ENCODE measurements at regions not wholly inside any gene's neighbourhood (a gene's known extent, or its start where the extent isn't known, plus 50 kb on each side); places are given as distances from the start of the nearest gene placed in this dataset.

- Histone ChIP-seq H3K27me3 (replicated peaks in 1 of 4; ENCODE audit: control insufficient read depth in 3 of 4, extremely low read depth in 1 of 4, insufficient read depth in 3 of 4, low read length in 3 of 4) (no peaks in the 10 kb centered on the region; a peak in 1 of 7 replicates), H2BK20ac (ENCODE audit: low read length) (peak overlapping the region; percentile 82), H4K91ac (replicated peaks; ENCODE audit: insufficient read length, low read length) (peak overlapping the region; percentile 65), H3K79me2 (ENCODE audit: control insufficient read depth in 1 of 2, insufficient read depth in 2 of 2, low read length in 2 of 2) (no peaks in the 10 kb centered on the region), H3K23me2 (ENCODE audit: low read depth, low read length) (peaks cover 16% of the 10 kb centered on the region; the same call in 1 of the 2 replicates), H3K9me3 (ENCODE audit: insufficient read depth in 2 of 2, low read depth in 1 of 2, low read length in 1 of 2) (no peaks in the 10 kb centered on the region; a peak in 1 of 4 replicates), H2AFZ (ENCODE audit: low read length) (no peak overlapping the region), H4K20me1 (replicated peaks in 1 of 2; ENCODE audit: control insufficient read depth in 1 of 2, insufficient read depth in 2 of 2, low read length in 2 of 2) (peaks cover 0 to 2% of the 10 kb centered on the region in 2 experiments), H3K9ac (replicated peaks in 1 of 4; ENCODE audit: extremely low read depth in 1 of 4, low read depth in 3 of 4, low read length in 3 of 4) (no peak overlapping the region), H3K23ac (ENCODE audit: insufficient read length) (no peak overlapping the region), H2AK5ac (ENCODE audit: low read depth, low read length) (peak overlapping the region; percentile 70; the same call in 1 of the 2 replicates), H3K18ac (ENCODE audit: extremely low read depth, low read length) (no peak overlapping the region), H3K4me2 (ENCODE audit: insufficient read depth in 1 of 2, low read depth in 2 of 2, low read length in 2 of 2) (no peak overlapping the region), H2BK12ac (ENCODE audit: low read depth, low read length) (peak overlapping the region; percentile 98), H3K14ac (ENCODE audit: insufficient read length) (no peak overlapping the region), H2BK5ac (ENCODE audit: low read depth, low read length) (peak overlapping the region; percentile 66; the same call in 1 of the 2 replicates), H4K5ac (ENCODE audit: insufficient read length, low read depth, low read length) (no peak overlapping the region), H3K36me3 (ENCODE audit: control insufficient read depth in 2 of 4, insufficient read depth in 4 of 4, low read length in 3 of 4) (no peaks in the 10 kb centered on the region), H4K8ac (ENCODE audit: extremely low read depth, insufficient read depth, low read length) (no peak overlapping the region; the same call in 1 of the 2 replicates), H3K79me1 (ENCODE audit: low read depth, low read length) (peaks cover 2% of the 10 kb centered on the region; the same call in 1 of the 2 replicates), H3K56ac (replicated peaks; ENCODE audit: insufficient read length, low read depth, low read length) (peak overlapping the region; percentile 25), H2BK15ac (ENCODE audit: low read length) (peak overlapping the region; percentile 98; the same call in 1 of the 2 replicates), H3K4me1 (replicated peaks in 1 of 4; ENCODE audit: control insufficient read depth in 3 of 4, insufficient read depth in 4 of 4, low read length in 3 of 4) (peaks cover 0 to 14% (median 9%) of the 10 kb centered on the region in 4 experiments; a peak in 6 of 7 replicates), H2BK120ac (replicated peaks; ENCODE audit: low read depth, low read length) (peak overlapping the region; percentile 83), H3K27ac (ENCODE audit: low read depth, low read length) (no peak overlapping the region), H3K4ac (replicated peaks; ENCODE audit: insufficient read length, low read depth, low read length) (peak overlapping the region; percentile 41), H3K4me3 (ENCODE audit: extremely low read depth in 1 of 4, insufficient read depth in 2 of 4, low read depth in 3 of 4, low read length in 4 of 4) (no peak overlapping the region)
- CTCF ChIA-PET (ENCODE audit: partially characterized antibody) = interaction anchor here (1.6 kb wide), 1 partner anchor 21 kb away, joined by 3 read pairs; no protein-coding TSS in a partner anchor
- TF ChIP-seq TAF7 (optimal IDR thresholded peaks at IDR 0.05; ENCODE audit: borderline replicate concordance, low read depth, low read length) = no peak
- no peak for TF ChIP-seq E2F6 (IDR thresholded peaks at IDR 0.05)
- no peak for TF ChIP-seq MAX (IDR thresholded peaks at IDR 0.05)
- no peak for TF ChIP-seq CBX8 (IDR thresholded peaks at IDR 0.05; ENCODE audit: borderline replicate concordance, low read depth, low read length)
- TF ChIP-seq RBBP5 (IDR thresholded peaks at IDR 0.05; ENCODE audit: borderline replicate concordance, low read depth, low read length) = no peak
- no peak for TF ChIP-seq TEAD4 (IDR thresholded peaks at IDR 0.05; ENCODE audit: low read depth, low read length)
- TF ChIP-seq HDAC6 (IDR thresholded peaks at IDR 0.05; ENCODE audit: low read depth, low read length) = no peak
- TF ChIP-seq BACH1 (IDR thresholded peaks at IDR 0.05; ENCODE audit: low read length) = no peak
- TF ChIP-seq TCF12 (IDR thresholded peaks at IDR 0.05; ENCODE audit: low read depth, low read length) = no peak
- no peak for TF ChIP-seq NRF1 (IDR thresholded peaks at IDR 0.05; ENCODE audit: low read depth, low read length)
- TF ChIP-seq SIX5 (IDR thresholded peaks at IDR 0.05; ENCODE audit: low read depth, low read length) = no peak
- POLR2A ChIA-PET (ENCODE audit: partially characterized antibody) = interaction anchor here (1.2 kb wide), 1 partner anchor 11 kb away, joined by 3 read pairs; no protein-coding TSS in a partner anchor
- FAIRE-seq (no peak), DNase-seq (ENCODE audit: low read depth in 1 of 2, low spot score in 2 of 2) (no peak)
- WGBS, 2 experiments (ENCODE audit: extremely low coverage in 1 of 2, insufficient coverage in 1 of 2, insufficient read length in 1 of 2, insufficient replicate concordance in 2 of 2, low coverage in 1 of 2, low lambda C conversion rate in 2 of 2, missing lambda C conversion rate in 1 of 2) = 87% methylated on average over 22 of the region's 22 CpGs; no CpG with 5 or more reads in 1 of the 2 experiments
These were observed 94.7 kb downstream of the SIK1 start for GRCh38 chr21:43331962-43332828.

Data from H1 (cell line).